Mesenchymal stem cell (in vitro differentiated cells and primary cell): ENCODE measurements at regions not wholly inside any gene's neighbourhood (a gene's known extent, or its start where the extent isn't known, plus 50 kb on each side); places are given as distances from the start of the nearest gene placed in this dataset.

Experiments used
- DNase-seq: peaks from one replicate; pipeline ENCODE4 v3.0.0-alpha.2; 2013
- H2AFZ ChIP-seq: one replicate; pipeline ENCODE4 v1.6.1; 2013; ENCODE audit warnings: low read depth, mild to moderate bottlenecking, control low read depth, inconsistent platforms, low read length, moderate library complexity
- H2AK5ac ChIP-seq: 2 replicates; pipeline ENCODE4 v1.6.1; 2013; ENCODE audit warnings: low read length, moderate library complexity, mild to moderate bottlenecking, inconsistent platforms; ENCODE audit not compliant: severe bottlenecking
- H2BK120ac ChIP-seq: one replicate; pipeline ENCODE4 v1.6.1; 2013; ENCODE audit warnings: low read depth, mild to moderate bottlenecking, inconsistent platforms, low read length, moderate library complexity
- H2BK12ac ChIP-seq, 2 experiments: one replicate each; pipeline ENCODE4 v1.6.1; 2013; ENCODE audit warnings: inconsistent platforms in 2 of 2, low read length in 2 of 2, mild to moderate bottlenecking in 2 of 2, moderate library complexity in 2 of 2, control low read depth in 1 of 2
- H2BK15ac ChIP-seq: one replicate; pipeline ENCODE4 v1.6.1; 2013; ENCODE audit warnings: mild to moderate bottlenecking, low read depth, inconsistent platforms; ENCODE audit not compliant: poor library complexity, severe bottlenecking
- H2BK5ac ChIP-seq: 2 replicates; pipeline ENCODE4 v1.6.1; 2013; ENCODE audit warnings: low read depth, mild to moderate bottlenecking, low read length, control low read depth, inconsistent platforms; ENCODE audit not compliant: poor library complexity, severe bottlenecking
- H3K14ac ChIP-seq, 2 experiments: one replicate each; pipeline ENCODE4 v1.6.1; 2013; ENCODE audit warnings: inconsistent platforms in 2 of 2, low read length in 2 of 2, control low read depth in 1 of 2, mild to moderate bottlenecking in 1 of 2, moderate library complexity in 1 of 2
- H3K18ac ChIP-seq, 2 experiments: one replicate each; pipeline ENCODE4 v1.6.1; 2013; ENCODE audit warnings: inconsistent platforms in 2 of 2, low read length in 2 of 2, control low read depth in 1 of 2, low read depth in 1 of 2, mild to moderate bottlenecking in 1 of 2
- H3K23ac ChIP-seq, 2 experiments: one replicate each; pipeline ENCODE4 v1.6.1; 2013; ENCODE audit warnings: inconsistent platforms in 2 of 2, low read length in 2 of 2, mild to moderate bottlenecking in 2 of 2, moderate library complexity in 2 of 2, control low read depth in 1 of 2
- H3K27ac ChIP-seq: 2 replicates; pipeline ENCODE4 v1.5.1; 2013; ENCODE audit warnings: mild to moderate bottlenecking, moderate library complexity, low read length, control low read depth, inconsistent platforms; ENCODE audit not compliant: poor library complexity, severe bottlenecking
- H3K27me3 ChIP-seq, 2 experiments: 2 replicates each; pipeline versions ENCODE4 v1.6.1 to v1.7.0; 2013; ENCODE audit warnings: low read length in 2 of 2, mild to moderate bottlenecking in 2 of 2, moderate library complexity in 2 of 2, control low read depth in 1 of 2, inconsistent platforms in 1 of 2; ENCODE audit not compliant: control insufficient read depth in 1 of 2, insufficient read depth in 1 of 2
- H3K36me3 ChIP-seq, 2 experiments: 2 replicates each; pipeline versions ENCODE4 v1.6.1 to v1.7.0; 2013; ENCODE audit warnings: low read length in 2 of 2, control low read depth in 1 of 2, inconsistent platforms in 1 of 2, low read depth in 1 of 2, mild to moderate bottlenecking in 1 of 2; ENCODE audit not compliant: insufficient read depth in 2 of 2, control insufficient read depth in 1 of 2
- H3K4ac ChIP-seq, 2 experiments: one replicate each; pipeline ENCODE4 v1.6.1; 2013; ENCODE audit warnings: inconsistent platforms in 2 of 2, low read length in 2 of 2, mild to moderate bottlenecking in 2 of 2, moderate library complexity in 2 of 2, control low read depth in 1 of 2, low read depth in 1 of 2
- H3K4me1 ChIP-seq: 2 replicates; pipeline ENCODE4 v1.6.1; 2013; ENCODE audit warnings: low read depth, low read length, control low read depth; ENCODE audit not compliant: control insufficient read depth, insufficient read depth
- H3K4me2 ChIP-seq: 2 replicates; pipeline ENCODE4 v1.6.1; 2013; ENCODE audit warnings: low read length, mild to moderate bottlenecking, inconsistent platforms; ENCODE audit not compliant: poor library complexity, severe bottlenecking
- H3K4me3 ChIP-seq, 2 experiments: 2 replicates each; pipeline versions ENCODE4 v1.5.1 to v1.7.0; 2013; ENCODE audit warnings: low read length in 2 of 2, mild to moderate bottlenecking in 2 of 2, control low read depth in 1 of 2, low read depth in 1 of 2; ENCODE audit not compliant: insufficient read depth in 1 of 2
- H3K79me1 ChIP-seq: replicated peaks from 2 replicates; pipeline ENCODE4 v1.6.1; 2013; ENCODE audit warnings: mild to moderate bottlenecking, control low read depth, low read length, inconsistent platforms; ENCODE audit not compliant: poor library complexity, severe bottlenecking
- H3K9ac ChIP-seq: 2 replicates; pipeline ENCODE4 v1.7.0; 2013; ENCODE audit warnings: mild to moderate bottlenecking, low read length, moderate library complexity
- H3K9me3 ChIP-seq: 2 replicates; pipeline ENCODE4 v1.7.0; 2013; ENCODE audit warnings: mild to moderate bottlenecking, low read length; ENCODE audit not compliant: control insufficient read depth
- H4K8ac ChIP-seq: one replicate; pipeline ENCODE4 v1.6.1; 2013; ENCODE audit warnings: inconsistent platforms, mild to moderate bottlenecking, low read length, moderate library complexity
- H4K91ac ChIP-seq: one replicate; pipeline ENCODE4 v1.6.1; 2013; ENCODE audit warnings: mild to moderate bottlenecking, low read length, inconsistent platforms
- WGBS: methylation state at CpG from one replicate; pipeline ENCODE4 v1.1.7; 2013; ENCODE audit warnings: mixed read lengths; 5-methylcytosine and 5-hydroxymethylcytosine counted together

DNA sequence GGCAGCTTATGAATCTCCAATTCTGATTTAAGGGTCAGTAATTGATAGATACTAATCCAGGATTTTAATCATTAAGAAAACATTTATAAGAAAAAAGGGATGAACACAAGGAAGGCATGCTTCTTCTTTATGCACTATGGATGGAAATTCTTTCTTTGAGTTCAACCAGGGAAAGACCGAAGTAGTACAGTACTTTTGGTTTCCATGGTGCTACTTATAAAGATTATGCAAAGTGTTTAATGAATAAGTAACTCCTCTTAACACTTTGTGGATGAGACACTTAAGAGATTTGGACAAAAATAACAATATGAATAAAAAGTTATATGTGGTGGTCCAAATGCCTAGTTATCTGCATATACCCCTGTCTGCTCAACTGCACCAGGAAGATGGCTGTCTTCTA lies 666.5 kb upstream of the FANCL start:
- Histone ChIP-seq H2BK15ac (no peak overlapping the region), H2AFZ (no peak overlapping the region), H3K27ac (no peak overlapping the region), H3K27me3 (no peaks in the 10 kb centered on the region), H3K14ac (no peak overlapping the region), H3K9ac (no peak overlapping the region), H3K23ac (no peak overlapping the region), H4K8ac (no peak overlapping the region), H2BK120ac (no peak overlapping the region), H3K36me3 (no peaks in the 10 kb centered on the region), H2AK5ac (no peak overlapping the region), H2BK5ac (no peak overlapping the region), H2BK12ac (no peak overlapping the region), H3K79me1 (no peaks in the 10 kb centered on the region), H3K4ac (no peak overlapping the region), H4K91ac (no peak overlapping the region), H3K4me2 (no peak overlapping the region), H3K18ac (no peak overlapping the region), H3K4me3 (no peak overlapping the region), H3K9me3 (no peaks in the 10 kb centered on the region), H3K4me1 (no peaks in the 10 kb centered on the region)
- DNase-seq = no peak
- WGBS = no CpG with 5 or more reads among the region's 1 CpG

DNA sequence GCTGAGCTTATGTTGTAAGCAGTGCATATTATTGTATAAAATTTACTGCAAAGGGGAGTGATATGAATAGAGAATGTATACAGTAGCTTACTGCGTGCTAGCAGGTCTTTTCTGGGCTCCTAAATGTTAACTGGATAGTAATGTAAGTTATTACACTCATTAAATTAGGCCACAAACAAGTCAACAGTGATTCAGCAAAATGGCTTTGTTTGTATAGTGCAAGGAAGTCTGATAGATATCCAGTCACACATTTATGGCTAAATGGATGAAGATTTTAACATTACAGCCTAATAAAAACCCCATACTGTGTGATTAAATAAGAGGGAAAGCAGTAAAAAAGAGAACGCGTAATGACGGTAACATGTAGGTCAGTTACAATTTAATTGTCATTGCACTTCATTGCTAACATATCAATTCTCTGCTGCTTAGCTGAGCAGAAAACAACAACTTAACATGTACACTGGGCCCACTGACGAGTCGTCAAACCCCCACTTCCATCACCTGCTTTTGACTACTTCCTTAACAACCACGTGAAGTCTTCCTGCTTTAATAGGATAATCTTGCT lies 665.0 kb upstream of the FANCL start:
- Histone ChIP-seq H2AK5ac (no peak overlapping the region), H2AFZ (no peak overlapping the region), H3K4me2 (no peak overlapping the region), H3K4me3 (no peak overlapping the region), H2BK15ac (no peak overlapping the region), H2BK5ac (no peak overlapping the region), H4K91ac (no peak overlapping the region), H3K79me1 (no peaks in the 10 kb centered on the region), H3K9me3 (no peaks in the 10 kb centered on the region), H3K27me3 (no peaks in the 10 kb centered on the region), H3K27ac (no peak overlapping the region), H3K4me1 (no peaks in the 10 kb centered on the region), H2BK120ac (no peak overlapping the region), H3K4ac (no peak overlapping the region), H3K23ac (no peak overlapping the region), H3K18ac (no peak overlapping the region), H3K9ac (no peak overlapping the region), H3K36me3 (no peaks in the 10 kb centered on the region), H4K8ac (no peak overlapping the region), H2BK12ac (no peak overlapping the region), H3K14ac (no peak overlapping the region)
- 81% methylated on average over 6 of the region's 7 CpGs for WGBS
- no peak for DNase-seq

DNA sequence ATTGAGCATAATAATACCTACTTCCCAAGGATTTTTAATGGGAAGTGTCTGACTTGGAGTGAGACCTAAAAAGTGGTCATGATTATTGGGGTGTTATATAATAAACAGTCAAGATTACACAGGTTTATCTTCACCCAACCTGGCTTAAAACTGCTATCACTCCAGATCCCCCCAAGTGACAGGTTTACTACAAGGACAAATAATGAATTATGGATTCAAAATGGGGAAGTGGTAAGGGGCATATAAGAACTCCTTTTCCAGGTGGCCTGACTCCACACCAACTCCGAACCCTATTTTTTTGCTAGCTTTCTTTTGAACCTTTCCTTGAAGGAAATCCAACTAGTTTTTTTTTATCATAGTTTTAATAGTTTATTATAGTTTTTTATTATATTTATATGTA lies 663.0 kb upstream of the FANCL start:
- Histone ChIP-seq H3K79me1 (no peaks in the 10 kb centered on the region), H4K8ac (no peak overlapping the region), H3K9ac (no peak overlapping the region), H2BK120ac (no peak overlapping the region), H3K9me3 (no peaks in the 10 kb centered on the region), H3K4me1 (peaks cover 6% of the 10 kb centered on the region), H2AFZ (no peak overlapping the region), H3K4me3 (no peak overlapping the region), H3K27ac (no peak overlapping the region), H2BK12ac (no peak overlapping the region), H3K4ac (no peak overlapping the region), H3K14ac (no peak overlapping the region), H3K36me3 (no peaks in the 10 kb centered on the region), H3K4me2 (no peak overlapping the region), H2AK5ac (no peak overlapping the region), H3K27me3 (no peaks in the 10 kb centered on the region), H3K18ac (no peak overlapping the region), H2BK5ac (no peak overlapping the region), H2BK15ac (no peak overlapping the region), H3K23ac (no peak overlapping the region), H4K91ac (no peak overlapping the region)
- no CpG with 5 or more reads among the region's 1 CpG for WGBS
- no peak for DNase-seq

DNA sequence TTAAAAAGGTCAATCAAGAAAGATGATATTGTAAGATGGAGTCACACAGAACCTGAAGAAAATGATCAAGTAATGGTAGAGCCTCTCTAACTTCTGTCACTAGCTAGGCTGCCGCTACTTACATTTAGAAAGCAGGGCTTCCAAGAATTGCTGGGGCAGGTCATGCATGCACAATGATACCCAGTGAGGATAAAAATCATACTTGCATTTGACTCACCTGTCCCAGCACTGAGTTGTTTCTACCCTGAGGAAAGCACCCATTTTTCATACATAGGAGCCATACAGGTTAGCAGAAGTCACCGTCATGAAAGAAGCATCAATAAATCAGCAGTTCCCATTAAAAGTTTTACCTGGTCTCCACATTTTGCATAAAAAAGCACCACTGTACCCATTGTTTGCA lies 662.3 kb upstream of the FANCL start:
- Histone ChIP-seq H3K36me3 (no peaks in the 10 kb centered on the region), H3K79me1 (no peaks in the 10 kb centered on the region), H3K27me3 (no peaks in the 10 kb centered on the region), H3K23ac (no peak overlapping the region), H3K4me1 (peaks cover 6% of the 10 kb centered on the region), H2BK15ac (no peak overlapping the region), H3K9ac (no peak overlapping the region), H2BK12ac (no peak overlapping the region), H3K4me2 (no peak overlapping the region), H4K8ac (no peak overlapping the region), H2AK5ac (no peak overlapping the region), H4K91ac (no peak overlapping the region), H2BK120ac (no peak overlapping the region), H3K18ac (no peak overlapping the region), H2BK5ac (no peak overlapping the region), H3K27ac (no peak overlapping the region), H3K4ac (no peak overlapping the region), H2AFZ (no peak overlapping the region), H3K4me3 (no peak overlapping the region), H3K14ac (no peak overlapping the region), H3K9me3 (no peaks in the 10 kb centered on the region)
- DNase-seq = no peak
- 100% methylated on average over 2 of the region's 2 CpGs for WGBS
